ENCODE measurements at regions not wholly inside any gene's neighbourhood (a gene's known extent, or its start where the extent isn't known, plus 50 kb on each side); places are given as distances from the start of the nearest gene placed in this dataset.

- TF ChIP-seq CTCF (IDR thresholded peaks at IDR 0.05) = no peak
Observed at GRCh38 chr13:112142401-112142930, 75.5 kb downstream of the SOX1 start.

GRCh38 chr13:112143046-112143752 lies 76.2 kb downstream of the SOX1 start:
- no peak for TF ChIP-seq CTCF (IDR thresholded peaks at IDR 0.05)

- no peak for TF ChIP-seq CTCF (IDR thresholded peaks at IDR 0.05)
Observed at GRCh38 chr13:112143753-112144615, 77.0 kb downstream of the SOX1 start.

- TF ChIP-seq CTCF (IDR thresholded peaks at IDR 0.05) = no peak
Observed at GRCh38 chr13:112144616-112145550, 77.9 kb downstream of the SOX1 start.

- TF ChIP-seq CTCF (IDR thresholded peaks at IDR 0.05) = no peak
Observed at GRCh38 chr13:112145551-112146360, 78.8 kb downstream of the SOX1 start.

- no peak for TF ChIP-seq CTCF (IDR thresholded peaks at IDR 0.05)
Observed at GRCh38 chr13:112150352-112150751, 83.4 kb downstream of the SOX1 start.

All from LNCAP (cell line).